ENCODE measurements at regions not wholly inside any gene's neighbourhood (a gene's known extent, or its start where the extent isn't known, plus 50 kb on each side); places are given as distances from the start of the nearest gene placed in this dataset.

- TF ChIP-seq SUPT20H (IDR thresholded peaks at IDR 0.05; ENCODE audit: borderline replicate concordance, control insufficient read depth, low read depth, low read length) (no peak), SMAD1 (IDR thresholded peaks at IDR 0.05; ENCODE audit: low read depth, partially characterized antibody) (no peak), SRF (IDR thresholded peaks at IDR 0.05; ENCODE audit: low read depth in 2 of 2, low read length in 2 of 2) (no peak), HDAC2 (IDR thresholded peaks at IDR 0.05) (no peak), JUNB (IDR thresholded peaks at IDR 0.05) (no peak), E2F4 (IDR thresholded peaks at IDR 0.05; ENCODE audit: low read depth, low read length) (no peak)
Observed at GRCh38 chr10:10193848-10194247, 823.8 kb upstream of the CELF2 start (continued).

- SMC1A ChIA-PET (ENCODE audit: uncharacterized antibody, unreplicated experiment), result no interaction called here
- H3K27me3 ChIP-seq (replicated peaks in 1 of 2; ENCODE audit: control insufficient read depth in 2 of 2, insufficient read depth in 2 of 2, low read length in 1 of 2), result no peaks in the 10 kb centered on the region
- no peak overlapping the region for H3K4me3 ChIP-seq
- H3K36me3 ChIP-seq (ENCODE audit: control insufficient read depth in 2 of 2, insufficient read depth in 2 of 2, low read length in 1 of 2), result no peaks in the 10 kb centered on the region
- intact Hi-C loops (cut with micrococcal nuclease; ENCODE audit: unreplicated experiment) (no loop called here), in situ Hi-C loops (cut with MboI) (no loop called here)
- DNase-seq (ENCODE audit: low read depth, low spot score) (no peak), ATAC-seq (no peak), FAIRE-seq (no peak)
- POLR2A ChIA-PET, result no interaction called here
- no TSS peak for BruUV-seq (replicated peaks)
- no peaks in the 10 kb centered on the region for H3K4me1 ChIP-seq (ENCODE audit: control insufficient read depth, insufficient read depth, low read length)
- no peaks in the 10 kb centered on the region for H3K79me2 ChIP-seq (ENCODE audit: control insufficient read depth, insufficient read depth, low read length)
- H2AFZ ChIP-seq (ENCODE audit: control insufficient read depth, low read depth, low read length), result no peak overlapping the region
- H4K20me1 ChIP-seq (ENCODE audit: control insufficient read depth, insufficient read depth), result no peaks in the 10 kb centered on the region
- CTCF ChIA-PET, result no interaction called here
- H3K9ac ChIP-seq (ENCODE audit: control insufficient read depth, insufficient read depth, low read length), result no peak overlapping the region
- WGBS (ENCODE audit: insufficient coverage, insufficient replicate concordance, low lambda C conversion rate, missing lambda C conversion rate), result 61% methylated on average over 5 of the region's 5 CpGs
- H3K9me3 ChIP-seq (replicated peaks; ENCODE audit: control insufficient read depth, insufficient read depth, low read length), result no peaks in the 10 kb centered on the region
- no peak overlapping the region for H3K4me2 ChIP-seq (ENCODE audit: control insufficient read depth, insufficient read depth)
- RAD21 ChIA-PET (ENCODE audit: unreplicated experiment), result no interaction called here
- H3K27ac ChIP-seq (ENCODE audit: control insufficient read depth, insufficient read depth), result no peak overlapping the region
- TF ChIP-seq PAX8 (IDR thresholded peaks at IDR 0.05), result no peak
- no peak for TF ChIP-seq YY1 (IDR thresholded peaks at IDR 0.05; ENCODE audit: low read depth, low read length)
- TF ChIP-seq HDAC2 (IDR thresholded peaks at IDR 0.05), result no peak
- no peak for TF ChIP-seq ZNF274 (IDR thresholded peaks at IDR 0.05; ENCODE audit: insufficient read depth, insufficient read length)
- no peak for TF ChIP-seq PKNOX1 (IDR thresholded peaks at IDR 0.05)
- no peak for TF ChIP-seq NBN (IDR thresholded peaks at IDR 0.05)
- no peak for TF ChIP-seq KDM1A (IDR thresholded peaks at IDR 0.05; ENCODE audit: borderline replicate concordance)
- TF ChIP-seq SIN3A (IDR thresholded peaks at IDR 0.05; ENCODE audit: low read depth, low read length), result no peak
- no peak for TF ChIP-seq MLLT1 (IDR thresholded peaks at IDR 0.05)
- no peak for TF ChIP-seq FOS (IDR thresholded peaks at IDR 0.05; ENCODE audit: borderline replicate concordance, extremely low read depth, insufficient read length)
- TF ChIP-seq BMI1 (IDR thresholded peaks at IDR 0.05; ENCODE audit: borderline replicate concordance), result no peak
- no peak for TF ChIP-seq IRF3 (IDR thresholded peaks at IDR 0.05)
- TF ChIP-seq POU2F2 (IDR thresholded peaks at IDR 0.05; ENCODE audit: borderline replicate concordance, low read depth, low read length), result no peak
- TF ChIP-seq HDAC6 (IDR thresholded peaks at IDR 0.05; ENCODE audit: unreplicated experiment), result no peak
- no peak for TF ChIP-seq SMC3 (IDR thresholded peaks at IDR 0.05; ENCODE audit: borderline replicate concordance, low read length)
- TF ChIP-seq RCOR1 (conservative IDR thresholded peaks at IDR 0.05; ENCODE audit: low read depth, low read length), result no peak
- no peak for TF ChIP-seq ZSCAN29 (IDR thresholded peaks at IDR 0.05)
- TF ChIP-seq HCFC1 (IDR thresholded peaks at IDR 0.05; ENCODE audit: low read length), result no peak
- TF ChIP-seq IKZF2 (IDR thresholded peaks at IDR 0.05), result no peak
Observed at GRCh38 chr10:10196701-10197100, 821.0 kb upstream of the CELF2 start.
